Neuronal stem cell (in vitro differentiated cells): ENCODE measurements at regions not wholly inside any gene's neighbourhood (a gene's known extent, or its start where the extent isn't known, plus 50 kb on each side); places are given as distances from the start of the nearest gene placed in this dataset.

Source experiments
- DNase-seq: peaks from one replicate; pipeline ENCODE4 v3.0.0-alpha.2; 2013; ENCODE audit warnings: low spot score
- H2AFZ ChIP-seq: one replicate; pipeline ENCODE4 v1.6.1; 2013; ENCODE audit warnings: mild to moderate bottlenecking, low read length, inconsistent platforms
- H2AK5ac ChIP-seq: 2 replicates; pipeline ENCODE4 v1.6.1; 2013; ENCODE audit warnings: low read depth, mild to moderate bottlenecking, inconsistent platforms, low read length, moderate library complexity, mixed read lengths
- H2BK120ac ChIP-seq: 2 replicates; pipeline ENCODE4 v1.6.1; 2013; ENCODE audit warnings: low read depth, mild to moderate bottlenecking, inconsistent platforms, low read length, moderate library complexity, mixed read lengths
- H2BK12ac ChIP-seq: one replicate; pipeline ENCODE4 v1.6.1; 2013; ENCODE audit warnings: low read length, inconsistent platforms
- H2BK15ac ChIP-seq: 2 replicates; pipeline ENCODE4 v1.6.1; 2013; ENCODE audit warnings: mild to moderate bottlenecking, low read length, inconsistent platforms, mixed read lengths
- H2BK5ac ChIP-seq: one replicate; pipeline ENCODE4 v1.6.1; 2013; ENCODE audit warnings: inconsistent platforms, mild to moderate bottlenecking, low read length, moderate library complexity
- H3K14ac ChIP-seq: one replicate; pipeline ENCODE4 v1.6.1; 2013; ENCODE audit warnings: low read length, inconsistent platforms
- H3K18ac ChIP-seq: 2 replicates; pipeline ENCODE4 v1.6.1; 2013; ENCODE audit warnings: low read length, inconsistent platforms
- H3K23ac ChIP-seq: 2 replicates; pipeline ENCODE4 v1.6.1; 2013; ENCODE audit warnings: low read depth, mild to moderate bottlenecking, mixed read lengths, low read length, inconsistent platforms; ENCODE audit not compliant: poor library complexity
- H3K27ac ChIP-seq: replicated peaks from 3 replicates; pipeline ENCODE4 v1.5.1; 2013; ENCODE audit warnings: low read length, inconsistent platforms
- H3K27me3 ChIP-seq, 3 experiments: 2 replicates each; pipeline ENCODE4 v1.6.1; 2013; ENCODE audit warnings: low read length in 3 of 3, mild to moderate bottlenecking in 2 of 3, inconsistent platforms in 1 of 3, low read depth in 1 of 3, mixed read lengths in 1 of 3, moderate library complexity in 1 of 3; ENCODE audit not compliant: control insufficient read depth in 3 of 3, insufficient read depth in 3 of 3
- H3K36me3 ChIP-seq, 2 donors: replicated peaks in 1 of 2; 2 replicates each; pipeline ENCODE4 v1.6.1; 2013; ENCODE audit warnings: low read length in 2 of 2; ENCODE audit not compliant: control insufficient read depth in 2 of 2, insufficient read depth in 2 of 2
- H3K4ac ChIP-seq: 2 replicates; pipeline ENCODE4 v1.6.1; 2013; ENCODE audit warnings: inconsistent platforms, mild to moderate bottlenecking, low read length, moderate library complexity
- H3K4me1 ChIP-seq, 2 donors: 1 replicate in 1 of 2; 2 replicates in 1 of 2; pipeline ENCODE4 v1.6.1; 2013; ENCODE audit warnings: low read length in 2 of 2, low read depth in 1 of 2; ENCODE audit not compliant: control insufficient read depth in 2 of 2, insufficient read depth in 1 of 2
- H3K4me2 ChIP-seq: one replicate; pipeline ENCODE4 v1.6.1; 2013; ENCODE audit warnings: mild to moderate bottlenecking, low read length, inconsistent platforms; ENCODE audit not compliant: insufficient read depth, poor library complexity, severe bottlenecking
- H3K4me3 ChIP-seq, 2 donors: 2 replicates each; pipeline ENCODE4 v1.5.1; 2013; ENCODE audit warnings: low read length in 2 of 2, mild to moderate bottlenecking in 2 of 2, inconsistent platforms in 1 of 2, moderate library complexity in 1 of 2
- H3K79me1 ChIP-seq: one replicate; pipeline ENCODE4 v1.6.1; 2013; ENCODE audit warnings: low read depth, mild to moderate bottlenecking, inconsistent platforms, low read length, moderate library complexity
- H3K9ac ChIP-seq: one replicate; pipeline ENCODE4 v1.6.1; 2013; ENCODE audit warnings: mild to moderate bottlenecking, low read depth, low read length, inconsistent platforms; ENCODE audit not compliant: poor library complexity
- H3K9me3 ChIP-seq, 2 donors: replicated peaks in 1 of 2; 2 replicates each; pipeline versions ENCODE3 to v1.6.1; 2013; ENCODE audit warnings: low read length in 2 of 2, mild to moderate bottlenecking in 2 of 2, inconsistent platforms in 1 of 2, low read depth in 1 of 2, mixed read lengths in 1 of 2, moderate library complexity in 1 of 2; ENCODE audit not compliant: control insufficient read depth in 2 of 2, insufficient read depth in 1 of 2
- H4K8ac ChIP-seq: one replicate; pipeline ENCODE4 v1.6.1; 2013; ENCODE audit warnings: low read depth, mild to moderate bottlenecking, inconsistent platforms, low read length, moderate library complexity
- H4K91ac ChIP-seq: one replicate; pipeline ENCODE4 v1.6.1; 2013; ENCODE audit warnings: low read length, low read depth, mild to moderate bottlenecking, inconsistent platforms; ENCODE audit not compliant: poor library complexity
- WGBS, 2 donors: extraction: QIAGEN DNeasy Blood & Tissue Kit; methylation state at CpG; one replicate each; pipeline ENCODE4 v1.1.7; 2013; ENCODE audit warnings: missing lambda C conversion rate in 2 of 2, mixed read lengths in 1 of 2; ENCODE audit not compliant: insufficient read length in 2 of 2, insufficient replicate concordance in 1 of 2; ENCODE audit errors: extremely low coverage in 2 of 2; 5-methylcytosine and 5-hydroxymethylcytosine counted together

GRCh38 chr4:170538821-170539473, 449.2 kb upstream of the AADAT start:
- no peak overlapping the region for H2BK5ac ChIP-seq

GRCh38 chr4:170529748-170530722, 440.3 kb upstream of the AADAT start:
- Histone ChIP-seq H3K9ac (no peak overlapping the region), H2AFZ (no peak overlapping the region), H3K79me1 (no peaks in the 10 kb centered on the region), H4K8ac (no peak overlapping the region), H3K14ac (no peak overlapping the region), H3K23ac (no peak overlapping the region), H3K4me2 (no peak overlapping the region), H3K27me3 (no peaks in the 10 kb centered on the region), H2AK5ac (no peak overlapping the region), H3K4me1 (no peaks in the 10 kb centered on the region), H3K9me3 (no peaks in the 10 kb centered on the region), H2BK5ac (no peak overlapping the region), H2BK15ac (no peak overlapping the region), H3K36me3 (no peaks in the 10 kb centered on the region), H3K18ac (no peak overlapping the region), H3K27ac (no peak overlapping the region), H2BK12ac (no peak overlapping the region), H3K4me3 (no peak overlapping the region), H3K4ac (no peak overlapping the region), H4K91ac (no peak overlapping the region), H2BK120ac (no peak overlapping the region)
- no peak for DNase-seq
- no CpG with 5 or more reads among the region's 5 CpGs for WGBS, 2 donors

More at GRCh38 chr4:170538821-170539473, 449.2 kb upstream of the AADAT start:
- Histone ChIP-seq H2BK15ac (no peak overlapping the region), H3K4me3 (no peak overlapping the region), H2AFZ (no peak overlapping the region), H3K9ac (no peak overlapping the region), H3K27ac (no peak overlapping the region), H4K91ac (no peak overlapping the region), H3K4me2 (no peak overlapping the region), H3K23ac (no peak overlapping the region), H2AK5ac (no peak overlapping the region), H2BK12ac (no peak overlapping the region), H3K4ac (no peak overlapping the region), H3K79me1 (no peaks in the 10 kb centered on the region), H3K36me3 (no peaks in the 10 kb centered on the region), H2BK120ac (no peak overlapping the region), H3K18ac (no peak overlapping the region), H3K9me3 (no peaks in the 10 kb centered on the region), H3K4me1 (no peaks in the 10 kb centered on the region), H3K27me3 (no peaks in the 10 kb centered on the region), H3K14ac (no peak overlapping the region), H4K8ac (no peak overlapping the region)
- no peak for DNase-seq

- no peak overlapping the region for H2AK5ac ChIP-seq
- no peak overlapping the region for H2BK5ac ChIP-seq
- H3K27ac ChIP-seq, result no peak overlapping the region
- no CpG with 5 or more reads among the region's 1 CpG for WGBS, 2 donors
- no peak overlapping the region for H3K4me2 ChIP-seq
- H4K8ac ChIP-seq, result no peak overlapping the region
- no peaks in the 10 kb centered on the region for H3K9me3 ChIP-seq
- H3K9ac ChIP-seq, result no peak overlapping the region
- H2BK12ac ChIP-seq, result no peak overlapping the region
- H3K4me3 ChIP-seq, result no peak overlapping the region
- H3K4me1 ChIP-seq, result no peaks in the 10 kb centered on the region
- no peak for DNase-seq
- no peak overlapping the region for H3K4ac ChIP-seq
- H4K91ac ChIP-seq, result no peak overlapping the region
- no peaks in the 10 kb centered on the region for H3K27me3 ChIP-seq
- H2BK15ac ChIP-seq, result no peak overlapping the region
- H2BK120ac ChIP-seq, result no peak overlapping the region
- no peaks in the 10 kb centered on the region for H3K79me1 ChIP-seq
- no peak overlapping the region for H3K14ac ChIP-seq
- no peak overlapping the region for H3K23ac ChIP-seq
- H3K36me3 ChIP-seq, result no peaks in the 10 kb centered on the region
- no peak overlapping the region for H3K18ac ChIP-seq
- no peak overlapping the region for H2AFZ ChIP-seq
These were observed 436.7 kb upstream of the AADAT start for GRCh38 chr4:170526471-170526870.

GRCh38 chr4:170522427-170522970, 432.7 kb upstream of the AADAT start:
- WGBS, 2 donors, result no CpG with 5 or more reads among the region's 5 CpGs
- Histone ChIP-seq H3K4me1 (no peaks in the 10 kb centered on the region), H3K23ac (no peak overlapping the region)

More at GRCh38 chr4:170522427-170522970, 432.7 kb upstream of the AADAT start:
- H4K91ac ChIP-seq, result no peak overlapping the region
- H3K27ac ChIP-seq, result no peak overlapping the region
- no peaks in the 10 kb centered on the region for H3K27me3 ChIP-seq
- no peak overlapping the region for H2AFZ ChIP-seq
- no peak overlapping the region for H3K14ac ChIP-seq
- H3K4me2 ChIP-seq, result no peak overlapping the region
- H3K4ac ChIP-seq, result no peak overlapping the region
- H3K9me3 ChIP-seq, result no peaks in the 10 kb centered on the region
- H4K8ac ChIP-seq, result no peak overlapping the region
- no peaks in the 10 kb centered on the region for H3K36me3 ChIP-seq
- H2BK5ac ChIP-seq, result no peak overlapping the region
- DNase-seq, result no peak
- no peak overlapping the region for H3K18ac ChIP-seq
- no peak overlapping the region for H2BK12ac ChIP-seq
- H2BK120ac ChIP-seq, result no peak overlapping the region
- no peaks in the 10 kb centered on the region for H3K79me1 ChIP-seq
- H2AK5ac ChIP-seq, result no peak overlapping the region
- H2BK15ac ChIP-seq, result no peak overlapping the region
- H3K4me3 ChIP-seq, result no peak overlapping the region
- no peak overlapping the region for H3K9ac ChIP-seq
